Fibroblast of skin of scalp (primary cell): ENCODE measurements at regions not wholly inside any gene's neighbourhood (a gene's known extent, or its start where the extent isn't known, plus 50 kb on each side); places are given as distances from the start of the nearest gene placed in this dataset.
"Not testable (repeated sequence)": the region's sequence is repeated elsewhere in the genome, so short reads cannot be mapped to it uniquely, and the experiment has no call there.

Source experiments
- DNase-seq: peaks from one replicate; pipeline ENCODE4 v3.0.0-alpha.2; 2013

DNA sequence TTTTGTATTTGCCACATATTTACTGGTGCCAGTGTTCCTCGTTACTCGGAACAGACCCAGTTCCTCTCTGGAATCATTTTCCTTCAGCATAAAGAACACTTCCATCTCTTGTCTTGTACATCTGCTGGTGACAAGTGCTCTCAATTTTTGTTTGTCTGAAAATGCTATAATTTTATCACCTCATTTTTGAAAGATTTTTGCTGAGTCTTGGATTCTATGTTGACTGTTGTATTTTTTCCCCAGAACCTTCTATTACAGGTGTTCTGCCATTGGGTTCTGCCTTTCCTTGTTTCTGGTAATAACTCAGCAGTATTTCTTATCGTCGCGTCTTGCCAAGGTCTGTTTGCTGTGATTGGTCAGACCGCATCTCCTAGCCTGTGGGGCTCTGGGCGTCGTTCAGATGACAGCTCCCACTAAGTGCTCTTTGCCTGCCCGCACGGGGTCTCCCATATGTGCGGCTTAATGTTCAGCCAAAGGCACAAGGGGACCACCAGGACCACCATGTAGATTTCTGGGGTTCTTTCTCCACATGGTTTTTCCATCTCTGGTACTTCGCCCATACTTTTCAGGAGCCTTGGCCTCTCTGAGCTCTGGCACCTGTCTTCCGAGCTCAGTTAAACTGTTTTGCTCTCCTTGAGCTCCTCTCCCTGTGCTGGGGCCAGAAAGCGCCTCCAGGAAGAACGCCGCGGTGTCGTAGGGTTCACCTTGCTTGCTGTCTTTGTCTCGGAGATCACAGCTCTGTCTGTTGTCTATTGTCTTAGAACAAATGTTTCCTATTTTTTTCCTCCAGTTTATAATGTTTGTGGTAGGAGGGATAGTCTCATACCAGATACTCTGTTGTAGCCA lies 80.0 kb downstream of the METRNL start:
- no peak for DNase-seq

DNA sequence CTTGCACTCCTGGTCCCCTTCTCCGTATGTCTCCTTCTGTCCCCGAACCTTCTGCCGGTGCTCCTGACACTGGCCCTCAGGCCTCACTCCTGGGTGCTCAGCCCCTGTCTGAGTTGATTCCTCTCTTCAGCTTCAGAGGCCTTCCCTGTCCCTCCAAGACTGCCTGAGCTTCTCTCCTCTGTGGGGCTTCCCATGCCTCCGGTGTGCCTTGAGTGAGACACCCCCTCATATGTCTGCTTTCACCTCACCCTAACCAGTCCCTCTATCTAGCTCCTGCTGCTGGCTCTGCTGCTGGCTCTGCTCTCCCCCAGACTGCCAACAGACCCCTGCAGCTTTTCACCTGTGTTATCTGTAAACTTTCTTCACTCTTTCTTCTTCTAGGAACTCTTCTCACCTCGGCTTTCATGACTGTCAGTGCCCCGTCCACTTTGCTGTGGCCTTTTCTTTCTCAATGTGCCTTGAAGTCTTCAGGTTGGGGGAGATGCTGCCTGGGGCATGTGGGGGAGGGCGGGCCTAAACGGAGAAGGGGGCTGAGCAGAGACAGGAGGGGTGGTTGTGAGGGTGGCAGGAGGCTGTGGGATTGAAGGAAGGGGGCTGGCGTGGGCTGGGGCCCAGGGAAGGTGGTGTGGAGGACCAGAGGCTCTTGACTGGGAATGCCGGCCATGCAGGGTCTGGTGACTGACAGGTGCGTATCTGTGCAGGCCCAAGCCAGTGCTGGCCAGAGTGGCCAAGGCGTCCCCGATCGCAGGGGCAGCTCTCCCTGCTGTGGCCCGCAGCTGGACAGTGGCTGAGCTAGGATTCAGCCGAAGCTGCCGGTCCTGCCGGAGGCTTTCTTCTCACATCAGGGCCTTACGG lies 81.3 kb downstream of the METRNL start:
- DNase-seq, result no peak

DNA sequence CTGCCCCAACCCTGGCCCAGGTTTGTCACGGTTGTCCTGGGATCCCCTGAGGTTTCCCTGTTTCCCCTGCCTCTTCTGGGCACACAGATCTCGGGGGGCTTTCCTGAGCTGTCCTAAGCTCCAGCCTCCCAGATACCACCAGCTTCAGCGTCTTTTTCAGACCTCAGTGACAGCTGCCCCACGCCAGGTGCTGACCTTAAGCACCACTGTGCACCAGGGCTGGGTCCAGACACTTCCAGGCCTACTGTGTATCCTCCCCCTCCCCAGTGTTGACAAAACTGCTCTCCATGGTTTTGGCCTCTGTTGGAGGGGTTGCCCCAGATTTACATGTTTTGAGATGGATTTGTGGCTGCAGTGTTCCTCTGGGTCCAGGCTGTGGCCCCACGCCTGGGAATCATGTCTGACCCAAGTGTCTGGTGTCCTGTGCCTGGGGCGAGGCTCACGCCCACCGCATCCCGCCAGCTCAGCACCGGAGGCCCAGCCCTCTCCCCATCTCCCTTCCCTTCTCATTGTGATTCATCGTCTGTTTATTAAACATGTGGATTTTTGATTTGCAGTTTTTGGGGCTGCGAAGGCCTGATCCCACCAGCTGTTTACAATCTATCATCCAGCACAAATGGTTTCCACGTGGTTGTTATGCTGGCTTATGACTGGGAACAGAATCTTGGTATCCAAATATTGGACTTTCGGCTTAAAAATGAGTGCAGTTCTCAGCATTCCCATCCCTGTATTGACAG lies 82.1 kb downstream of the METRNL start:
- peak; percentile 59 for DNase-seq

DNA sequence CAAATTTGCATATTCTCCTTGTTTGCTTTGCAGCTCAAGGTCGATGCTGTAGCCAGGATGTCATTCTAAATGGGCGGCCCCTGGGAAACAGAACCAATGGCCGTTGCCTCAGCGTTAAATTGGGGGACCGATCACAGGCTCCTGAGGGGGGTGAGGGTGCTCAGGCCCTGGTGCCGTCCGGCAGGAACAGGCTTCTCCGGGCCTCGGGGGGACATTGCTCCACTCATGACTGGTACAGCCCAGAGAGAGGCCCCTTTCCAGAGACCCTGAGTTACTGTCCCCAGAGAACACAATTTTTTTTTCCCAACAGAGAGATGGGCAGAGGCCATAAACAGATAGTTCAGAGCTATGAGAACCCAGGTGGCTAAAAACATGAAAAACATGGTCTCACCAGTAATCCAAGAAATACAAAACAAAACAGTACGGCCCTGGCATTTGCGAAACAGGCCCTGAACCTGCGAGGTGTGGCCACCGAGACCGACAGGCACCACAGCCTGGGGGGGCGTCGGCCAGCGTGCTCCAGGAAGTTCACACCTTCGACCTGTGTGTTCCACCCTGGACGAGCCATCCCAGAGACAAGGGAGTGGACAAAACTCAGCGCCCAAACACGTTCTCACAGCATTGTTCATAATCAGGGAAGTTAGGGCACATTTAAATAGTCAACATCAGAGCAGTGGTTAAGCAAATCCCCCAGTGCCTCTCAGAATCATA lies 82.8 kb downstream of the METRNL start:
- no peak for DNase-seq

DNA sequence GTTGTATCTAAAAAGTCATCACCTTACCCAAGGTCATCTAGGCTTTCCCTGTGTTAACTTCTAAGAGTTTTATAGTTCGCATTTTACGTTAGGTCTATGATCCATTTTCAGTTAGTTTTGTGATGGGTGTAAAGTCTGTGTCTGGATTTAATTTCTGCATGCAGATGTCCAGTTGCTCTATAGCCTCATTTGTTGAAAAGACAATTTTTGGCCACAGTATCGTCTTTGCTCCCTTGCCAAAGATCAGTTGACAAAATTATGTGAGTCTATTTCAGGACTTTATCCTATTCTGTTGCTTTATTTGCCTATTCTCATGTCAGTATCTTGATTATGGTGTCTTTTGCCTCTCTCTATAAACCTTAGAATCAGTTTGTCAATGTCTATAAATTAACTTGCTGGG lies 85.1 kb downstream of the METRNL start:
- DNase-seq, result no peak

DNA sequence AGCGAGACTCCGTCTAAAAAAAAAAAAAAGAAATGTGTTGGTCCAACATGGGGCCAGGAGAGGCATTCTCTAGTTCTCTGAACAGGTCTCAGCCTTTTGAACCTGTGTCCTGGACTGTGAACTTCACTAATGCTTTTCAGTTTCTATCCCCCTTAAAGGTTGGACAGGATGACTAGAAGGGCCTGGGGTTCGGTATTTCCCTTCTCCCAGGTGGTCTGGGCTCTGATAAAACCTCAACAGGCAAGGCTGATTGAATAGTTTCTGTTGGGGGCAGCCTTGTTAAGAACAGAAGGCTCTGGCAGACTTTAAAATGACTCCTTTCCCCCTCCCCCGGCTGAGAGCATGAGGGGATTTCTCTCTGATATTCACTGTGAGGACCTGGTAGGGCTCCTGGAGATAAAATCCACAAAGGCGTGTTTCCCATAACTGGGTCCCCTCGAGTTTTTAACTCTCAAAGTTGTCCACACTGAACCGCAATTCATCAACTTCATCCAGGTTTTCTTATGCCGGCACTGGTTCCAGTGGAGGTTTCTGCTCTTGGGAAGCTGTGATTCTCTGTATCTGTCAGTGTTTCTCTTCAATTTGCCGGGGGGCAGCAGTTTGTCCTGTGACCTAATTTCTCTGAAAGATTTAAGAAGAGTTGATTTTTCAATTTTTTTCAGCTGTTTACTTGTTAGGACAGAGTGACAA lies 91.3 kb downstream of the METRNL start:
- DNase-seq, result no peak

DNA sequence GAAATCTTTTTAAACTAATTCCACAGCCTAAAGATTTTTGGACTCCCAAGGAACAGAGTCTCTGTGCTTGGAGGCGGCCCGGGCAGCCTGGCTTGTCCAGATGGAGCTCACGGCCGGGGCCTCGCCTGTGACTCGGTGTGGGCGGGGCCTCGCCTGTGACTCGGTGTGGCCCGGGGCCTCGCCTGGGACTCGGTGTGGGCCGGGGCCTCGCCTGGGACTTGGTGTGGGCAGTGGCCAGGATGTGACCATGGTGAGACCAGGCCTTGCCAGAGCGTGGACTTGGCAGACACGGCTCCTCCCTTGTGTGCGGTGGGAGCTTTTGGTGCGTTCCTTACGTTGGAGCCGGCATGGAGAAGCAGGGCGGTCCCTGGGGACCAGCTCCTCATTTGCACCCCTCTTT lies 92.3 kb downstream of the METRNL start:
- DNase-seq, result no peak

DNA sequence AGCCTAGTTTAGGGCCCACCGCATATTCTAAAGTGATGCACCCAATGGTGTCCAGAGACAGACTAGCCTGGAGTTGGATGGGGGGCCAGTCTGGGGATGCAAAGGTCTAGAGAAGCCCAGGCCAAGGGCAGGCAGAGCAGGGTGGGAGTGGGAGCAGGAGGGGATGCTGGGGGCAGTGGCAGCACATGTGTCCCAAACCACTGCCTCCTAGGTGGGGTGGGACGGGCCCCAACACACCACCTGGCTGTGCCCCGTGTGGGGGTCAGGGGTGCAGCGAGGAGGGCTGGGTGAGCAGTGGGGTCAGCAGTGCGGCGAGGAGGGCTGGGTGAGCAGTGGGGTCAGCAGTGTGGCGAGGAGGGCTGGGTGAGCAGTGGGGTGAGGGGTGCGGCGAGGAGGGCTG lies 92.7 kb downstream of the METRNL start:
- DNase-seq, result not testable (repeated sequence)

DNA sequence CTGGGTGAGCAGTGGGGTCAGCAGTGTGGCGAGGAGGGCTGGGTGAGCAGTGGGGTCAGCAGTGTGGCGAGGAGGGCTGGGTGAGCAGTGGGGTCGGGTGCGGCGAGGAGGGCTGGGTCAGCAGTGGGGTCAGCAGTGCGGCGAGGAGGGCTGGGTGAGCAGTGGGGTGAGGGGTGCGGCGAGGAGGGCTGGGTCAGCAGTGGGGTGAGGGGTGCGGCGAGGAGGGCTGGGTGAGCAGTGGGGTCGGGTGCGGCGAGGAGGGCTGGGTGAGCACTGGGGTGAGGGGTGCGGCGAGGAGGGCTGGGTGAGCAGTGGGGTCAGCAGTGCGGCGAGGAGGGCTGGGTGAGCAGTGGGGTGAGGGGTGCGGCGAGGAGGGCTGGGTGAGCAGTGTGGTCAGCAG lies 93.2 kb downstream of the METRNL start:
- DNase-seq, result not testable (repeated sequence)

DNA sequence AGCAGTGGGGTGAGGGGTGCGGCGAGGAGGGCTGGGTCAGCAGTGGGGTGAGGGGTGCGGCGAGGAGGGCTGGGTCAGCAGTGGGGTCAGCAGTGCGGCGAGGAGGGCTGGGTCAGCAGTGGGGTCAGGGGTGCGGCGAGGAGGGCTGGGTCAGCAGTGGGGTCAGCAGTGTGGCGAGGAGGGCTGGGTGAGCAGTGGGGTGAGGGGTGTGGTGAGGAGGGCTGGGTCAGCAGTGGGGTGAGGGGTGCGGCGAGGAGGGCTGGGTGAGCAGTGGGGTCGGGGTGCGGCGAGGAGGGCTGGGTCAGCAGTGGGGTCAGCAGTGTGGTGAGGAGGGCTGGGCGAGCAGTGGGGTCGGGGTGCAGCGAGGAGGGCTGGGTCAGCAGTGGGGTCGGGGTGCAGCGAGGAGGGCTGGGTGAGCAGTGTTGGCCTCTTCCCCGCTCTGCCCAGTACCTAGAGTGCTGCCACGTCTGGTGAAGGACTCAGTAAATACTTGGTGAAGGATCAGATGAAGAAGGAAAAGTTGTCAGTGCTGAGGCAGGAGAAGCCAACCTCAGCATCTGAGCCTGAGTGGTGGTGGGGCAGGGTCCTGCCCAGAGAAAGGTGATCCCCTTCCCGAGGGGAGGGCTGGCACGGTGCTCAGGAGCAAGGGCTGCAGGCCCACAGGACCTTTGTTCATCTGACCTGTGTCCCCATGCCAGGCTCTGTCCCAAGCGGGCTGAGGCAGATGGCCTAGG lies 93.9 kb downstream of the METRNL start:
- not testable (repeated sequence) for DNase-seq

DNA sequence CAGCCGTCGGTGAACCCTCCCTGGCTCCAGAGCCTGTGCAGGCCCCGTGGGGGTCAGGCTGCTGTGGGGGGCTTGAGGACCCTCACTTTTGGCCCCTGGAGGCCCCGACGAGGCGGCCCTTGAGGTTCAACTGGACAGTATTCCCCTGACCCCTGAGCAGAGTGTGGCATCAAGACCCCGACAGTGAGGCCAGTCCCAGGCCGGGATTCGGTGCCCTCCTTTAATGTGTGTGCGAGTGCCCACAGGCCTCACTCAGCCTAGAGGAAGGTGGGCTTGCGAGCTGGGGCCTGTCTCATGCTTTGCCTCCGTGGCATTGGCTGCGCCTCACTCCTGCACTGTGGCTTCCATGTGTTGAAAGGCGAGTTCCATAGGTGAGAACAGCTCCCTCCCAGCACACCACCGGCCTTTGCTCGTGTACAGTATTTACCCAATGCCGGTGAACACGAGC lies 94.5 kb downstream of the METRNL start:
- no peak for DNase-seq

DNA sequence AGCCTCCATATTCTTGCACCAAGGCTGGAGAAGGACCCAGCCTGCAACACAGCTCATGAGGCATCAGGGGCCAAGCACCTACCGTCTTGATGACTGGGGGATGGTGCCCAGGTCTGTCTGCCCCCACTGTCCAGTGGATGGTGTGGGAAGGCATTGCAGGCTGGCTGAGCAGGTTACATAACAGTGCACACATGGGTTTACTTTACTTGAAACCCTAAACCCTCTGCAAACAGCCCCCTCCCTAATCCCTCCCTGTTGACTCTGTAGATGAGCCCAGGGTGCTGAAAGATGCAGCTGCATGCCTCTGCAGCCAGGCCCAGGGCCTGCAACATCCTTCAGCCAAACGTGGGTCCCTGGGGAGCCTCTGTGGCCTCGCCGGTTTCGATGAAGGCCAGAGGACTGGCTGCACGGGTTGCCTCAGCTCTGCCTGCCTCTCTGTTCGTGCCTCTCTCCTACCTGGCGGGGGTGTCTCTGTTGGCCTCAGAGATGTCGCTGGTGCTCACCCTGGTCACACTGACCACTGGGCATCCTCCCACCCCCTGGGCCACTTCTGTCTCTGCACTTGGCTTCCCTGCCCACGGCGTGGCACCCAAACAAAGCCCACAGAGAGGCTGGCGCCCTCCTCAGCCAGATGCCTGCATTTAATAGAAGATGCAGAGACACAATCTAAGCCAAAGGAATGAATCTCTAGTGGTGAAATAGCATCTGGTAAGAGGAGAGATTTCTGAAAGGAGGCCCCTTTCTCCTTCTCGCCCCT lies 95.1 kb downstream of the METRNL start:
- DNase-seq, result peak; percentile 71

DNA sequence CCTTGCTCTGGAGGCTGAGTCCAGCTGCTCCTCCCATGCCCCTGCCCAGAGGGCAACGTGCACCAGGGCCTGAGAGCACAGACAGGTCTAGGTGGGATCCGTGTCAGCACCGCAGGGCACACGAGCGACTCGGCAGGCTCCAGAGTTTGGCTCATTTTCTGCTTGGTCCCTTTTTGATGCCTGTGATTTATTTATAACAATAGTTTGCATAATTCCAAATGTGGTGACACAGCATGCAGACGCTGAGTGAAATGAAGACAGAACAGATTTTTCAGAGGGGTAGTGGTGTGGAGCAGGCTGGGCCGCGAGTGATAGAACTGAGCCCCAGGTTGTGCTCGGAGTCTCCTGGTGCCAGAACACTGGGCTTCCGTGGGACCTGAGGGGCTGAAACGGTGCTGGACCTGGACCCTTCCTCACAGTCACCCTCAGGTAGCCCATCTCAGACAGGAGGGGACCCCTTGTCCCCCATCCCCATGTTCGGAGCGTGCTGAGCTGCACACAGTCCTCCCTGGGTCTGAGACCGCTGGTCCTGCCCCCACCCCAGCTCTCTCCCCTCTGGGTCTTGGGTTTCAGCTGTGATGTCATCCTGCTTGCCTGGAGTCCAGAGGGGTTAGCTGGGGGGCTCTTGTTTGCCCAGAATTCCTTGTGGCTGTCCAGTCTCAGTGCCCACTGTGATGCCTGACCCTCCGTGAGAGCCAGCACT lies 95.9 kb downstream of the METRNL start:
- no peak for DNase-seq

DNA sequence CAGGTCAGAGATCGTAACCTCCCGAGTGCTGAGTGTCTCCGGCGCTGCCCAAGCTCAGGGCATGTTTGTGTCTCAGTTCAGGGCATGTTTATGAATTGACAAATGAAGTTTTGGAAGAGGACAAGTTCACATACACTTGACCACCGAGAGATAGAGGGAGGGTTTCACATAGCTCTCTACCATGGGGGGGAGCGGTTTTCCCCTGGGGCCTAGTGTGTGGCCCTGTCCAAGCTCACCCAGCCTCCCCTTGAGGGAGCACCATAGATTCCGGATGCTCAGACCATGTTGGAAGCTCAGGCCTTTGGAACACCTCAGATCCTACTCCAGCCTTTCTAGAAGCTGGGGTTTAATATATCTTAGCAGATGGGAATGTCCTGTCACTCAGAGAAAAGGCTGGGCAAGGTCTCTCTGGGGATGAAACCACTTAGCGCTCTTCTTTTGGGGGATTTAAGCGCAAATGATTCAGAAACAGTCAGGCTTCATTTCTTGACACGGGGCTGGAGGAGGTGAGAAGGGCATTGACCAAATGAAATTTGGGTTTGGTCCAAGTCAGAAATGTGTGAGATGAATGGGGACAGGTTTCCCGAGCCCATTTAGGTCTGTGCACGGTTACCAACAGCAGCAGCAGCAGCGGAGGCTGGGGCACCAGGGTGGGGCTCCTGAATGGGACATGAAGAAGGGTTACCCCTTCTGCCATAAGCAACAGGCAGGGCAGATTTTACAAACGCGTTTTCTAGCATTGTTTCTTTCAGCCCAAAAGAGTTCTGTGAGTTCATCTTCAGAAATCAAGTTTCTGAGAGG lies 96.6 kb downstream of the METRNL start:
- no peak for DNase-seq

DNA sequence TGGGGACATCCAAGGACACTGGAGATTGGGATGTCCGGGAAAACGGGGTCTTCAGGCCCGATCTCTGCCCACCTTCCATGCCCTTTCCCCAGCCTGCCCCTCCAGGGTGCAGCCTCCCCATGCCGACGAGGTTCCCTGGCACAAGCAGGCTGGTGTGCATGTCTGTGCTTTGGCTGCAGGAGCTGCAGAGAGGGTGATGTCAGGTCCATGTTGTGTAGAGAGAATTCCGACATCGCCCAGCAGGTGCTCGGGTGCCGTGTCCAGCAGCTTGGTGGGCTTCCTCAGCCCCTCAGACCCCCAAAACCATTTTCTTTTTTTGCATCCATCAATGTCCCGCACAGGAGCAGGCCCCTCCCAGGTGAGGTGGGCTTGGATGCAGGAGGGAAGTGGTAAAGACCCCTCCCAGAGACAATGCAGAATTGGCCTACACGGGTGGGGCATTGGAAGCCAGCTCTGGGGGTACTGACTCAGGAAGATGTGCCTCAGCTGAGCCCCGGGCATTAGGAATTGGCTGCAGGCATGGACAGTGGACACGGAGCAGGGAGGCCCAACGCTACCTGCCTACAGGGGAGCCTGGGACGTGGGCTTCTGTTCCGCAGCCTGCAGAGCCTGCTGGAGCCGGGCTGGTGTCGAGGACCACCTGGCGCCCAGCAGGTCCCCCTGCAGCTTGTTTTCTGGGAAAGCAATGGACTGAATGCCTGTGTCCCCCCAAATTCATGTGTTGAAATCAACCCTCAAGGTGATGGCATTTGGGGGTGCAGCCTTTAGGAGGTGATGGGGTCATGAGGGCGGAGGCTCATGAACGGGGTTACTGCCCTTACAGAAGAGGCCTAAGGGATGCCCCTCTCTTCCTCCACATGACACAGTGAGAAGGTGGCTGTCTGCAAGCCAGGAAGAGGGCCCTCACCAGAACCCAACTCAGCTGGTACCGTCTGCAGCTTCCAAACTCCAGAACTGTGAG lies 97.5 kb downstream of the METRNL start:
- no peak for DNase-seq

DNA sequence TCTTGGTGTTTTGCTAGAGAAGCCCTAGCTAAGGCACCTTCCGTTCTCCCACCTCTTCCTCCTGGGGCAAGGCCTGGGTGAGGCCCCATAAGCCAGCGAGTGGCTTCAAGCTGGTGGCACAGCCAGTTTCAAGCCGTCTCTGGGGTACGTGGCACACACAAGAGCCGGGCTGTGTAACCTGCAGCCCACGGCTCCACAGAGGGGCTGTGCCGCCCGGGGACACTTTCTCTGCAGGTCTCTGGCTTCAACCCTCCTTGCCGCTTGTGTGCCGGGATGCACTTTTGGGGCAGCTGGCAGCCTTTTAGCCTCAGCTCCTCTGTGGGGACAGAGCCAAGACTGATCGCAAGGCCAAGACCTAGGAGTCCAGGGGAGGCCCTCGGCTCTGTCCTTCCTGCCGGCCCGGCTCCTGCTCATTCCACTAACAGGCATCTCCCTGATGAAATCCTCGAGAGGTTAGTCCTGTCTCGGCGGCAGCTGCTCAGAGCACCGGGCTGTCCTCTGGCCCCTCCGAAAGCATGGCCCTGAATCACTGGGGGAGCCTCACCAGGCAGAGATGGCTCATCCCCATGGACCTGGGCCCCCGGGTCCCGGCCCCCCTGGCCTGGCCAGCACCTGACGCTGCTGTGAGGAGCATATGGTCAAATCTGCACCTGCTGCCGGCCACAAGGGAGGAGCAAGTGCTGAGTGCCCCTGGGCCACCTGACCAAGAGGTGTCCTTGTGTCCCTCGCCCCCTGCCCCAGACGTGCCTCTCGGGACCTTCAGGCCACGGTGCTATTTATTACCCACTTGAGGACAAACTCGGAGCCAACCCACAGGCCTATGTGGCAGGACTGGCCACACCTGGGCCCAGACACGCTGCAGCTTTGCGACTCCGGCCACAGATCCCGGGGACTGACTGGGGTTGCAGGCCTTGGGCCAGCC lies 98.5 kb downstream of the METRNL start:
- DNase-seq, result no peak
